ENCODE measurements at regions not wholly inside any gene's neighbourhood (a gene's known extent, or its start where the extent isn't known, plus 50 kb on each side); places are given as distances from the start of the nearest gene placed in this dataset.

DNA sequence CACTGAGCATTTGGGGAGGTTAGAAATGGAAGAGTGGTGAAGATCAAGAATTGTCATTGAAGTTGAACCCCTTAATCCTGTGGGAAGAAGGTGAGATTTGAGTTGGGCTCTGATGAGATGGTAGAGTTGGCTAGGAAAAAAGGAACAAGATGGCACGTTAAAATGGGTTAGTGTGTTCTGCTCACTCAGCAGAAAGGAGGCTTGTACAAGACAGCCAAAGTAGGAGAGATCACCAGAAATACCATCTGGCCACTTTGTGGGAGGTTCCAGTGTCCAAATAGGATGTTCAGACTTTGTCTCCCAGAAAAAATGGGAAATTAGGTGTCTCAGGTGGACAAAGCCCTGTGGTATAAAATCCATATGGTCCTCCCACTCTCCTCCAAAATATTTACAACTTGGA is 56.0 kb upstream of the SLC14A2 start:
- WGBS, 5 donors = 82 to 94% (median 93%) methylated on average over 1 of the region's 1 CpG
- H3K27ac ChIP-seq = no peak overlapping the region
- no peaks in the 10 kb centered on the region for H3K4me1 ChIP-seq
- no peak overlapping the region for H3K4me3 ChIP-seq
- H3K9me3 ChIP-seq = no peaks in the 10 kb centered on the region
- no peak for TF ChIP-seq POLR2AphosphoS5 (IDR thresholded peaks at IDR 0.05)
- TF ChIP-seq, protein P1, sequence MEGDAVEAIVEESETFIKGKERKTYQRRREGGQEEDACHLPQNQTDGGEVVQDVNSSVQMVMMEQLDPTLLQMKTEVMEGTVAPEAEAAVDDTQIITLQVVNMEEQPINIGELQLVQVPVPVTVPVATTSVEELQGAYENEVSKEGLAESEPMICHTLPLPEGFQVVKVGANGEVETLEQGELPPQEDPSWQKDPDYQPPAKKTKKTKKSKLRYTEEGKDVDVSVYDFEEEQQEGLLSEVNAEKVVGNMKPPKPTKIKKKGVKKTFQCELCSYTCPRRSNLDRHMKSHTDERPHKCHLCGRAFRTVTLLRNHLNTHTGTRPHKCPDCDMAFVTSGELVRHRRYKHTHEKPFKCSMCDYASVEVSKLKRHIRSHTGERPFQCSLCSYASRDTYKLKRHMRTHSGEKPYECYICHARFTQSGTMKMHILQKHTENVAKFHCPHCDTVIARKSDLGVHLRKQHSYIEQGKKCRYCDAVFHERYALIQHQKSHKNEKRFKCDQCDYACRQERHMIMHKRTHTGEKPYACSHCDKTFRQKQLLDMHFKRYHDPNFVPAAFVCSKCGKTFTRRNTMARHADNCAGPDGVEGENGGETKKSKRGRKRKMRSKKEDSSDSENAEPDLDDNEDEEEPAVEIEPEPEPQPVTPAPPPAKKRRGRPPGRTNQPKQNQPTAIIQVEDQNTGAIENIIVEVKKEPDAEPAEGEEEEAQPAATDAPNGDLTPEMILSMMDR (IDR thresholded peaks at IDR 0.05 in 8 of 11, conservative IDR thresholded peaks at IDR 0.05 in 3 of 11) = no peak
- TF ChIP-seq POLR2A (IDR thresholded peaks at IDR 0.05) = no peak
- no peaks in the 10 kb centered on the region for H3K27me3 ChIP-seq (replicated peaks in 1 of 7)
- intact Hi-C loops (cut with DNase I; ENCODE audit: low total_unique reads) = no loop called here
- no peaks in the 10 kb centered on the region for H3K36me3 ChIP-seq
- no peak for DNase-seq

DNA sequence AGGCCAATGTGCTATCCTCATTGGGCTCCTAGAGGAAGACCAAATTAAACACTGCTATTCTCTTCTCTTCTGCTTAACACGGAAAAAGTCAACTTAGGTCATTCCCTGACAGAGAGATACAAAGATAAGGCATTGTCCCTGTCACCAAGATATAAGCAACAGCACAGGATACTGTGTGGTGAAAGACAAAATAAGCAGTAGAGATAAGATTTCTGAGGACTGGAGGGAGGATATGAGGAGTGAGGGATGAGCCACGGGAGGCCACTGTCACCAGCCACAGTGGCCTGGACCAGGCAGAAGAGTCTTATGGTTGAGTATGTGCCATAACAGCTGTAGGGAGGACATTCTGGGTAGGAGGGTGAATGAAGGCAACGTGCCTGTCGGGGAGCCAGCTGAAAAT is 54.4 kb upstream of the SLC14A2 start:
- intact Hi-C loops (cut with DNase I; ENCODE audit: low total_unique reads) = no loop called here
- Histone ChIP-seq H3K27ac (no peak overlapping the region), H3K27me3 (replicated peaks in 1 of 7) (peaks cover 0 to 6% (median 0%) of the 10 kb centered on the region in 7 donors), H3K36me3 (no peaks in the 10 kb centered on the region), H3K4me1 (no peaks in the 10 kb centered on the region), H3K4me3 (no peak overlapping the region), H3K9me3 (no peaks in the 10 kb centered on the region)
- TF ChIP-seq POLR2A (IDR thresholded peaks at IDR 0.05) (no peak), POLR2AphosphoS5 (IDR thresholded peaks at IDR 0.05) (no peak)
- TF ChIP-seq, protein P1 (IDR thresholded peaks at IDR 0.05 in 8 of 11, conservative IDR thresholded peaks at IDR 0.05 in 3 of 11) = no peak
- WGBS, 5 donors = 62 to 85% (median 76%) methylated on average over 4 of the region's 4 CpGs
- DNase-seq = no peak

DNA sequence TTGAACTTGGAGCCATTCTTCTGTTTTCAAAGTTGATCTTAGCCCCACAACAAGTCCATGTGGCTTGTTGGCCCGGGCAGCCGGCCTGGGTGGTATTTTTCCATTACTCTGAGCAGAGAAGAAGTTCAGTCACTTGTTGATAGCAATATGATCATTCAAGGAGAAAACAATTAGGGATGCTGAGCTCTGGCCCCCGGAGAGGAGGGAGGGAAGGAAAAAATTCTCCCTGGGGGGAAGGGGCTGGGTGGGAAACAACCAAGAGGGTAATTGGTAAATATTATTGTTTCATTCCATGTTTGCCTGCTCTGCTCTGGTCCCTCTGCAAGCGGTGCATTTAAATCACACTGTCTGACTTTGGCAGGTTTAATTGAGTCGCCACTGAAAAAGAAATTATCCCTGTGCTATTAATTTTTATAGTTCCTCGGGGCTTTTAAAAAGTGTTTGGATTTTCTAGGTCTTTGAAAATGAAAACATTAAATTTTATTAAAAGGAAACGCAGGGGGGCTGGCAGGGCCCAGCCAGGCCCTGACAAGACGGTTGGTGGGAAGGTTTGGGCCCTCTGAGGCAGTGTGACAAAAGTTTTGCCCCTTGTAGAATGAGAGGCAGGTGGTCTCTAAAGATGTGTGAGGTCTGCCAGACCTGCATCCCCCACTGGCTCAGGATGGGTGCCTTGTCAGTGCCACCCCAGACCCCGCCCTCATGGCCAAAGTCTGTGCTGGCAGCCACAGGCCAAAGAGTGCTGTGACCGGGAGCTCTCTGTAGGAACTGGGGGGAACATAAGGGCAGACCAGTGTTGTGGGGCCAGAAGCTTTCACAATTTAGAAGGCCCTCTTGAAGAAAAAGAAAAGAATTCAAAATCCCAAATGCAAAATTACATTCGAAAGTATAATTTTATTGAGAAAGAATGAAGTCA is 52.5 kb upstream of the SLC14A2 start:
- 70 to 90% (median 84%) methylated on average over 11 of the region's 11 CpGs for WGBS, 5 donors
- intact Hi-C loops (cut with DNase I; ENCODE audit: low total_unique reads) = no loop called here
- Histone ChIP-seq H3K27me3 (replicated peaks in 1 of 7) (peaks cover 0 to 8% (median 0%) of the 10 kb centered on the region in 7 donors), H3K4me1 (no peaks in the 10 kb centered on the region), H3K27ac (peak overlapping the region in 2 of 8 donors; percentile 22 to 29), H3K36me3 (no peaks in the 10 kb centered on the region), H3K4me3 (no peak overlapping the region), H3K9me3 (no peaks in the 10 kb centered on the region)
- DNase-seq = no peak
- no peak for TF ChIP-seq POLR2A (IDR thresholded peaks at IDR 0.05)
- no peak for TF ChIP-seq POLR2AphosphoS5 (IDR thresholded peaks at IDR 0.05)
- TF ChIP-seq, protein P1 (IDR thresholded peaks at IDR 0.05 in 8 of 11, conservative IDR thresholded peaks at IDR 0.05 in 3 of 11) = no peak

DNA sequence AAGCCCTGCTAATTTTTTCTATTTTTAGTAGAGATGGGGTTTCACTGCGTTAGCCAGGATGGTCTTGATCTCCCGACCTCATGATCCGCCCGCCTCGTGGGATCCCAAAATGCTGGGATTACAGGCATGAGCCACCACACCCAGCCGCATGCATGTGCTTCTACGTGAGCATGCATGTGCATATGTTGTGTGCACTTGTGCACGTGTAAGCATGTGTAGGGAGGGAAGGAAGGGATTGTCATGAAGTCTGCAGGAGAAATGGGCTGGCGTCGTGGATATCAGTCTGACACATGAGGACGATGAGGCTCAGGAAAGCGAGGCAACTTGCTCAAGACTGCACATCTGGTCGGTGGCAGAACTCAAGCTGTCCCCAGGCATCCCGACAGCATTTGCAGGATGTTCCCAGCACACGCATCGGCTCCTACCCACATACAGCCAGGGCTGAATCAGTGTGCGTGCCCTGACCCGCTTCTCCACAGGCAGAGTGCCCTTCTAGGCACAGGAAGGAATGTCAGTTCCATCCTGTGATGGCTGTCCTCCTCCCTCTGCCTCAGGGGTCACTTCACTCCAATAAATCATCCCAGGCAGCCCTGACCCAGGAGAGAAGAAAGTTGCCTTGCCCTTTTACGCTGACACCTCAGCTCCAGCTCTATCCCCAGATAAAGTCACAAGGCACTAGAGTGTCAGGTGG is 49.9 kb upstream of the SLC14A2 start:
- Histone ChIP-seq H3K27ac (no peak overlapping the region), H3K9me3 (no peaks in the 10 kb centered on the region), H3K27me3 (replicated peaks in 1 of 7) (peaks cover 0 to 8% (median 0%) of the 10 kb centered on the region in 7 donors), H3K36me3 (no peaks in the 10 kb centered on the region), H3K4me3 (no peak overlapping the region), H3K4me1 (no peaks in the 10 kb centered on the region)
- intact Hi-C loops (cut with DNase I; ENCODE audit: low total_unique reads) = no loop called here
- TF ChIP-seq, protein P1 (IDR thresholded peaks at IDR 0.05 in 8 of 11, conservative IDR thresholded peaks at IDR 0.05 in 3 of 11) = no peak
- 74 to 80% (median 78%) methylated on average over 19 of the region's 19 CpGs for WGBS, 5 donors
- DNase-seq = no peak
